Islet of Langerhans (tissue), 1 donor: ENCODE measurements at regions not wholly inside any gene's neighbourhood (a gene's known extent, or its start where the extent isn't known, plus 50 kb on each side); places are given as distances from the start of the nearest gene placed in this dataset.

Experiments used
- FAIRE-seq: peaks from one replicate; lab custom pipeline; 2011; peaks lifted over from hg19 to GRCh38; lab: Jason Lieb, UNC

DNA sequence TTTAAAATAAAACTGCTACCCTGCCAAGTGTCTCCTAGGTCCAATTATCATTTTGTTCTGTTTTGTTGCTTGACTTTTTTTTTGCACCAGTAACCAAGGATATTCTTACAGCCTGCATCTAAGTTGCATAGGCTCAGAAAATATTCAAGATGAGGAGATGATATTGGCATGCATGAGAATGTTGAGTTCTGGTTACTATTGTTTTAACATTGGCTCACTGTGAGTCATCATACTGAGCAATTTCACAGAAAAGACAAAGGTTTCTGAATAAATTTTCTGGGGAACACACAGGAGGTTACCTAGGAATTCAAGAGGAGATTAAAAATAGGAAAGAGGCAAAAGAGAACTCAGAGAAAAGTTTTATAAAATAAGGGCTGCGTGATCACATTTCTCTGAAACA, 84.8 kb upstream of the POU3F3 start:
- no peak for FAIRE-seq

DNA sequence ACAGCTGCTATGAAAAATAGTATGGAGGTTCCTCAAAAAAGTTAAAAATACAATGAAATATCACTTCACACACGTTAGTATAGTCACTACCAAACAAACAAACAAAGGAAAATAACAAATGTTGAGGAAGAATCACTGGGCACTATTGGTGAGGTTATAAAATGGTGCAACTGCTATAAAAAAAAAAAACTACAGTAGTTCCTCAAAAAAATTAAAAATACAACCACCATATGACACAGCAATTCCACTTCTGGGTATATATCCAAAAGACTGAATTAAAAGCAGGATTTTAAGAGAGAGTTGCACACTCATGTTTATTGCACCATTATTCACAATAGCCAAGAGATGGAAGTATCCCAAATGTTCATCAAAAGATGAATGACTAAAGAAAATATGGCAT, 80.9 kb upstream of the POU3F3 start:
- no peak for FAIRE-seq

DNA sequence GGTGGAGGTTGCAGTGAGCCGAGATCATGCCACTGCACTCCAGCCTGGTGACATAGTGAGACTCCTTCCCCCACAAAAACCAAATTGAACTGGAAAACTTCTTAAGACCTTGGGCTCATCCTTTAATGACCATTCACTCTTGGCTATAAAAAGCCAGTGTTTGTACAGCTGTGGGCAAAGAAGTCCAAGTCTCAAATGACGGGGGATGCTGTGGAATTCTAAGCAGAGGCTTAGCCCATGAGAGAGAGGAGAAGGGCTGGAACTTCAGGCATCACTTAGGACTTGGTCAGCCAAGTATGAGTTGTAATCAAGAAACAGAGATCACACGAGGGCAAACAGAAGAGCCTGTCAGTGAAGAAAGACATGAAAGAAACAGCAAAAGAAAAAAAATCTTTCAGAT, 79.3 kb upstream of the POU3F3 start:
- no peak for FAIRE-seq

DNA sequence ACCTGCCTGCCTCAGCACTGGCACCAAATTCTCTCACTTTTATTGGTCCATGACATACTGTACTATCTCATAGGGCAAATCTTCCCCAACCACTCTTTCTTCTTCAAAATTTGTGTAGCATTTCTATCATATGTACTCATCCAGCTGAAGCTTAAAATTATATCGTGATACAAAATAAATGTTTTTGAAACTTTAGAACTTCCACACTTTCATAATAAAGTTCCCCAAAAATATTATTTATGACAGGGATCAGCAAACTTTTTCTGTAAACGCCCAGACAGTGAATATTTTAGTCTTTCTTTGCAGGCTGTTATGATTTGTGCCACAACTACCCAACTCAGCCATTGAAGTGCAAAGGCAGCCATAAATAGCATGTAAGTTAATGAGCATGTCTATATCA, 76.2 kb upstream of the POU3F3 start:
- no peak for FAIRE-seq

DNA sequence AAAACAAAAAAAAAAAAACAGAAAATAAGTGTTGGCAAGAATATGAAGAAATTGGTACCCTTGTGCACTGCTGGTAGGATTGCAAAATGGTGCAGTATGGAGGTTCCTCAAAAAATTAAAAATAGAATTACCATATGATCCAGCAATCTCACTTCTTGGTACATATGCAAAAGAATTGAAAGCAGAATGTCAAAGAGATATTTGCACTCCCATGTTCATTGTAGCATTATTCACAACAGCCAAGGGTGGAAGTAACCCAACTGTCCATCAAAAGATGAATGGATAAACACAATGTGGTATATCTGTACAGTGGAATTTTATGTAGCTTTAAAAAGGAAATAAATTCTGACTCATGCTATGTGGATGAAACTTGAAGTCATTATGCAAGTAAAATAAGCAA, 72.8 kb upstream of the POU3F3 start:
- FAIRE-seq, result no peak

DNA sequence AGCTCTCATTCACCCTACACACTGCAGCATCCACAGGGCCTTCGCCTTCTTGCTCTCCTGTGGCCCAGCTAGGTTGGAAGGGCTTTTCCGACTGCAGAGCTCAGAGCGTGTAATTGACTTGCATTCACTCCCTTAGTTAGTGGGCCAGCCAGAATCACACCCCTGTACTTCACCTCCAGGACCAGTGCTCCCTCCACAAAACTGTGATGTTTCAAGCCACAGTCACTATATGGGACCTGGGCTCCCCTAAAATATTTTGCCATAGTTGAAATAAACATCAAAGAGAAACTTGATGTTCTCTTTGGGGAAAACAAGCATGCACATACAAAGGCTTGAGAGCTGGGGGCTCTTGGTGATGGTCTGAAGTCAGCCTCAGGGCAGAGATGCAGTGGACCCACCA, 69.7 kb upstream of the POU3F3 start:
- no peak for FAIRE-seq

DNA sequence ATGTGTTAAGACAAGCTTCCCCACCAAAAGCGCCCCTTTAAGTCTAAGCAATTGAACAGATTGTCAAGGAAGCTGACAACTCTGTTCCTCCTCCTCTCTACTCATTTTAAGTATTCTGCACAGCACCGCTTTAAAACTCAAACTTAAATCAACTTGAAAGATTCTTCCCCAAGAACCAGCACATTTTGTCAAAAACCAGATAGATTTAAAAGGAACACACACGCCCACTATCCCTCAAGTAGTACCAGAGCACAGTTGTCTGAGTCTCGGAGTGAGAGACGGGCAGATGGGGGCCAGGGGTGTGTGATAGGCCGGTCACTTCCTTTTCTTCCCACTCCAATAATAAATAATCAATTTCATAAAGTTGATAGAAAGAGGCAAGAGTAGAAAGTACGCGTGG, 67.7 kb upstream of the POU3F3 start:
- no peak for FAIRE-seq

DNA sequence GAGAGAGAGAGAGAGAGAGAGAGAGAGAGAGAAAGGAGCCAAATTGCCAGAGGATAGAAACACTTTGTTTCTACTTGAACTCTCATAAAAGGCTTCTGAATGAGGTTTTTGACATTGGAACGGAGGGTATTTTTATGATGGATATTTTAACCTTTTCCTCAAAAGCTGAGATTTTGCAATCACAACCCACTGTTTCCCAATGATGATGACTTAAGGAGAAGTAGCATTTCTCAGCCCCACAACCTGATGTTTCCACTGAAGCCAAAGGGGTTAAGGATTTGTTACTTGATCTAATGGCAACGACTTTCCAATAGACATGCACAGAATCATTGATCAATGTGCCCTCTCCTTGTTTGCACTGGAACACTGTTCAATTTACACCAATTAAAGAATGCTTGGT, 67.1 kb upstream of the POU3F3 start:
- FAIRE-seq, result no peak

DNA sequence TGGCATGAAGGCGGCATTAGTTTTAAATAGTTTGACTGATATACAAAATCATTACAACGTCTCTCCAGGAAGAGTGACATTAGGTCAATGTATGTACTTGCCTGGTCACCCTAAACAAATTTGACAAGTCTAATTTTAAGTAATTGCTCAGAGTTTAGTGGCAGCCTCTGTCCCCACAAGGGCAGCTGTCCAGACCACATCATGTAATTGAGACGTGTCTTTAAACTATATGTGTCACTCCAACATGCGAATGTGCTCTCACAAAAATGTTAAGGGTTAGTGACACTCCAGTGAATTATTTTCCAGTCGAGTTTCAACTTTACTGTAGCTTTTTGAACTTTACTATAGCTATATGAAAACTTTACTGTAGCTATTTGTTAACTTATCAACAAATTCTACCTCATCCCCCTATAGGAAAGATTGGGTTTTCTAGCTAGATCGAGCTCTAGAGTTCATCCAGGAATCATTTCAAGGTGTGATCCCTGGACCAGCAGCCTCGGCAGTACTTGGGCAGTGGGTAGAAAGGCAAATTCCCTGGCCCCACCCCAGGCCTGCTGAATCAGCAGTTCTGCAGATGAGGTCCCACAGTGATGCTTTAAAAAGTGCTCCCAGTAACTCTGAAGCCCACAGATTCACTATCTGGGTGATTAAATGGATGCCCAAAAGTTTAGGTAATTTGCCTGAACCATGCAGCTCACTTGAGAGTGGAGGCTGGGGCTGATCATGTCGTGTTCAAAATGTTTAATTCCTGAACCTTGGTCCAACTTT, 66.4 kb upstream of the POU3F3 start:
- no peak for FAIRE-seq

DNA sequence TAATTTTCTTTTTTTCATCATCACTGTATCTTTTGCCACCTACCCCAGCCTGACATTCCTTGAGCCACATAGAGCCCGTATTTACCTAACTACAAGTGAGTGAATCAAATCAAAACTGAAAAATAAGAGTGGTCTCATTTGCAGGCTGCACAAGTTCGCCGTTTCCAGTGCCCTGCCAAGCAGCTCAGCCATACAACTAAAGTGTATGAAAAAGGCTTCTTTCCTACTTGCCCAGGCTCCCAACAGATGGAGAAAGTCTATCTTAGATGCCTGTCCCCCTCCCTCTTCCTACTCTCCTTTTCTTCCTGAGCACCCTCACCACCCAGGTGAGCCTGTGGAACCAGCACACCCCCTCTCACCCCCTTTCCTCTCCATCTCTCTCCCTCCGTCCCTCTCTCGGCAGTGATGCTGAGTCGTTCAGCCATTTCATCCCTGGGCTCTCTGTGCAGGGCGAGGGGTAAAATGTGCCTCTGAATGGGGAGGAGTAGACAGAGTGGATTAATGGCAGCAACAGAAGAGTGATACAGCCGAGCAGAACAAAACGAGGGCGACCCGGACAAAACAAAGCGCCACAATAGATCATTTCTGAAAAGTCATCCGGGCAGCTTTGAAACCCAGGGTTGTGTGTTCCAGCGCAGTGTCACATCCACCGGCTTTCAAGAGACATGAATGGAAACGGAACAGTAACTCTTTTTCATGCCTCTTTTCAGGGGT, 65.0 kb upstream of the POU3F3 start:
- no peak for FAIRE-seq

DNA sequence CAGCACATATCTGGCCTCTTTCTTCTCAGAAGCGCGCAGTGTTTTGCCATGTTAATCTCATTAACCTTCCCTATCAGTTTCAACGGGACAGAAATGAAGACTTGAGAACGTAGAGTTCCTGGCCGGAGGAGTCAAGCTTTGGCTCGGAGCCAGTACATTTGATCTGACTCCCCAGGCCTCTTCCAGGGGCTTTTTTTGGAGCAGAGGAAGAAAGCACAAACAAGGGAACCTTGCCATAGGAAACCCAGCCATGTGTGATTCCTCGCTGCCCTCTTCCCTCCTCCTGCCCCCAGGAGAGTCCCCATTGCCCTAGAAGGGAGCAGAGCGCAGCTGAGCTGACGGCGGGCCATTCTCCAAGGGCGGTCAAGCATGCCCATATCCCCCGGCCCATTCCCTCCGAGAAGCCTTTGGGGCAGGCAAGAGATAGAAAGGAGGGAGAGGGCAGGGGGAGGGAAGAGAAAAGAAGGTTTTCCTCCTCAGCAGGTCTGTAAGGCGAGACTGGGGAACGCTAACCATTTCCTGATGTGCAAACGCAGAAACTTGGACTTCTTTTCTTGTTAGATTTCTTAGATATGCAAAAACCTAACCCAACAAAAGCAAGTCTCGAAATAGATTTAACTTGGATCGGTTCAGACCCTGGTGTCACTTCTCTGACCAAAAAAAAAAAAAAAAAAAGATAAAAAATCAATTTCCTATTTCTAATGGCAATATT, 63.7 kb upstream of the POU3F3 start:
- no peak for FAIRE-seq

DNA sequence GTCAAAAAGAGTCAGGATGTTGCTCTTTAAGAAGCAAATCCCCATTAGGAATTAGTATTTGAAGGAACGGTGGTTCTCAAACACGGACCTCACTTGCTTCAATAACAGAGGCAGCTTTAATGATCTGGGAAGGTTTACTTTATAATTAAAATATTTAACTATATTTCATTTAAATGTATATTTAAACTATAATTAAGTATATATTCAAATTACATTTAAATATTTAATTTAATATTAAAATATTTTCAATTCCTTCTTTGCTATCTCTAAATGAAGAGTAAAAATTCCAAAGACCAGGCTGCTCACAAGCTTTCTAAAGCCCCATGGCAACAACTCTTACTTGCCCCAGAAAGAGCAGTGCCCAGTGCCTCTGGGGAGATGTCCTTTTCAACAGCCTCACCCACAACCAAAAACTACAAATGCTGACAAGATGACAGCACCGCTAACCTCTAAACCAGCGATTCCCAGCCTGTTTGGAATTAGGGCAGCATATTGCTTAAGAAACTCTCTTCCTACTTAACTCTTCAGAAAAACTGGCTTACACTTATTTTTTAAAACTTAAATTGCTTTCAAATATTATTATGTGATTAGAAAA, 62.9 kb upstream of the POU3F3 start:
- no peak for FAIRE-seq

DNA sequence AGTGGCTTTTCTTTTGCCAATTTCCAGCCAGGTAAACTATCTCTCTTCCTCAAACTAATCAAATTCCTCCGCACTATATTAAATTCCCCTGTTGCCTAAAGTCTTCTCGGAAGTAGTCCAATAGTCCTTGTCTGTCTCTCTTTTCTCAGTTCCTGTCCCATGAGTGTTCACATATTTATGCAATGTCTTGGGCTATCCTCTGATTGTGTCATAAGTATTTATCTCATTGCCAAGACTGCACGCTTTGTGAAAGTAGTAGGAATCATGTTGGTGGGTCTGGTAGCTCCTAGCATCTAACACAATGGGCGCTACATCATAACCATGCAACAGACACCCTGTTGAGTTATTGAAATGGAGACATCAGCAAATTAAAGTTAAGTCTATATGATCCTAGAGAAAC, 59.9 kb upstream of the POU3F3 start:
- no peak for FAIRE-seq

DNA sequence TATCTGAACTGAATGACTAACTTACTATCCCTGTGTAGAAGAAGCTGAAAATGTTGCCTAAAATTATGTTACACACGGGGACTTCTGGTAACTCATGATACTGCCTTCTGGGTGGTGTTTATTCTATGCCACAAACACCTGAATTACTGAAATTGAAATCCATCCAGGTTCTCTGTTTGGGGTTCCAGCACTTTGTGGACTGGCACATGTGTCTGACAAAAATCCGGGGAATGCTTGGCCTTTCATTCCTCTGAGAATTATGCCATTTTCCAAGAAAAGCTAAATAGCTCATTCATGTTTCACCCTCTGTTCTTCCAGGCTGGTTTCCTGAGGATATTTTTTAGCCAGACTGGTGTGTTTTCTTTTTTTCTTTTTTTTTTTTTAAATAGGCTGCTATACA, 59.5 kb upstream of the POU3F3 start:
- FAIRE-seq, result no peak
